ENCODE measurements at regions not wholly inside any gene's neighbourhood (a gene's known extent, or its start where the extent isn't known, plus 50 kb on each side); places are given as distances from the start of the nearest gene placed in this dataset.

- TF ChIP-seq ZBTB49 (tag by site-specific recombination; IDR thresholded peaks at IDR 0.05; ENCODE audit: low read depth): no peak
- no peak for TF ChIP-seq OSR2 (tag by site-specific recombination; IDR thresholded peaks at IDR 0.05)
- TF ChIP-seq KLF7 (tag by site-specific recombination; IDR thresholded peaks at IDR 0.05; ENCODE audit: borderline replicate concordance): no peak
- no peak for TF ChIP-seq MEIS1 (CRISPR knock-in tag; IDR thresholded peaks at IDR 0.05; ENCODE audit: borderline replicate concordance)
- TF ChIP-seq ZNF747 (tag by site-specific recombination; IDR thresholded peaks at IDR 0.05): no peak
- no peak for TF ChIP-seq MZF1 (tag by site-specific recombination; IDR thresholded peaks at IDR 0.05; ENCODE audit: borderline replicate concordance)
Observed at GRCh38 chr4:133938061-133938460, 263.5 kb downstream of the PABPC4L start (continued).

DNA sequence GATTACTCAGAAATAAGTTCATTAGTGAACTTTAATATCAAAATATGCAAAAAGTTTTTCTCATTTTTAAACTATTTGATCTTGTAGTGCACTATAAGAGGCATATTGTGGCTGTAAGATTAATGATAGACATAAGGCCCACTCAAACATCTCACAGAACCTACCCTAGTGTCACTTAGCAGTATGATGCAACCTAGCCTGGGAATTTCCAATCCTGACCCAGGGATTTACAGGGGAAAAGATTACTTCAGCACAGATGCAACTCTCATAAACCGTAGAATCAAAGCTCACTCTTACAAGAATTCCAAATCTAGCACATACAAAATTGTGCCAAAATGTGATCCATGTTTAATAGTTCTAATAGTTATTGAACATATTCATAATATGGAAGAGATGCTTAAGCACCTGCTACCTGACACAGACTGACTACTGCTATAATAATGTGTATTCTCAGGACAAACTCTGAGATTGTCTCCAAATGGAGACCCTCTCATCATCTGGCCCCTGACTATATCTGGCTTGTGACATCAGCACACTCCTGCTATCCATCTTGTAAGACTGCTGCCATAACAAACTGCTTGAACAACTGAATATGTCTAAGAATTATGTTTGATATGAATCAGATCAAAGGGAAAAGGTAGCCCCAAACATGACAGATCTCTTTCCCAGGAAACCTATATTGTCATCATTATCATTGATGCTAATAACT lies 271.9 kb downstream of the PABPC4L start:
- TF ChIP-seq, protein P1, sequence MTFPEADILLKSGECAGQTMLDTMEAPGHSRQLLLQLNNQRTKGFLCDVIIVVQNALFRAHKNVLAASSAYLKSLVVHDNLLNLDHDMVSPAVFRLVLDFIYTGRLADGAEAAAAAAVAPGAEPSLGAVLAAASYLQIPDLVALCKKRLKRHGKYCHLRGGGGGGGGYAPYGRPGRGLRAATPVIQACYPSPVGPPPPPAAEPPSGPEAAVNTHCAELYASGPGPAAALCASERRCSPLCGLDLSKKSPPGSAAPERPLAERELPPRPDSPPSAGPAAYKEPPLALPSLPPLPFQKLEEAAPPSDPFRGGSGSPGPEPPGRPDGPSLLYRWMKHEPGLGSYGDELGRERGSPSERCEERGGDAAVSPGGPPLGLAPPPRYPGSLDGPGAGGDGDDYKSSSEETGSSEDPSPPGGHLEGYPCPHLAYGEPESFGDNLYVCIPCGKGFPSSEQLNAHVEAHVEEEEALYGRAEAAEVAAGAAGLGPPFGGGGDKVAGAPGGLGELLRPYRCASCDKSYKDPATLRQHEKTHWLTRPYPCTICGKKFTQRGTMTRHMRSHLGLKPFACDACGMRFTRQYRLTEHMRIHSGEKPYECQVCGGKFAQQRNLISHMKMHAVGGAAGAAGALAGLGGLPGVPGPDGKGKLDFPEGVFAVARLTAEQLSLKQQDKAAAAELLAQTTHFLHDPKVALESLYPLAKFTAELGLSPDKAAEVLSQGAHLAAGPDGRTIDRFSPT (tag by site-specific recombination; IDR thresholded peaks at IDR 0.05): no peak
- H3K27ac ChIP-seq (ENCODE audit: extremely low read depth, low read depth, low read length): no peak overlapping the region
- H3K36me3 ChIP-seq (ENCODE audit: control insufficient read depth in 2 of 2, insufficient read depth in 1 of 2, low read length in 2 of 2): no peaks in the 10 kb centered on the region
- POLR2A ChIA-PET: no interaction called here
- CTCF ChIA-PET: no interaction called here
- H3K4me1 ChIP-seq (ENCODE audit: control insufficient read depth, insufficient read depth, low read length): no peaks in the 10 kb centered on the region
- no peaks in the 10 kb centered on the region for H3K9me3 ChIP-seq (ENCODE audit: control insufficient read depth, insufficient read depth, low read depth, low read length)
- H3K4me3 ChIP-seq (ENCODE audit: low read depth, low read length): no peak overlapping the region

DNA sequence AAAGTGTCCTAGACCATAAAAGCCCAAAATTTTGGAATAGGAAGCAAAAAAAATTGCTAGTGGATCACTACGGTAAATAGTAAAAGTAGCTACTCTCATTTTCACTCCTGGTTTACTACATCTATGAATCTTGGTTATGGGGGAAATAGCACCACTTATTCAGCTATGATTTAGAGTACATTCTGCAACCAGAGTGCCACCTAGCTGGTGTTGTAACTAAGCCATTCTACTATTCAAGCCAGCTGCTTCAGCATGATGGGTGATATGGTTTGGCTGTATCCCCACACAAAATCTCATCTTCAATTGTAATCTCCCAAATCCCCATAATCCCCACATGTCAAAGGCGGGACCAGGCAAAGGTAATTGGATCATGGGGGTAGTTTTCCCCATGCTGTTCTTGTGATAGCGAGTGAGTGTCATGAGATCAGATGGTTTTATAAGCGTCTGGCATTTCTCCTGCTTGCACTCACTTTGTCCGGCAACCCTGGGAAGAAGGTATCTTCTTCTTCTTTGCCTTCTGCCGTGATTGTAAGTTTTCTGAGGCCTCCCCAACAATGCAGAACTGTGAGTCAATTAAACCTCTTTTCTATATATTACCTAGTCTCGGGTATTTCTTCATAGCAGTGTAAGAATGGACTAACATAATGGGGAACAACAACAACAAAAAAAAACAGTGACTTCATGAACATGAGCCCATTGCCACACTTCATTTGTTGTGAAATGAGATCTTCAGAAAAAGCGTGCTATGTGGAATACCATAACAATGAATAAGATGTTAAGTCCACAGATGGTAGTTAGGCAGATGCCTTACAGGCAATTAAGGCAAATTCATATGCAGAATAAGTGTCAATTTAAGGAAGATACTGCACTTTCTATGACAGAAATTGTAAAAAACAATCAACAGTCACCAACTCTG lies 280.1 kb downstream of the PABPC4L start:
- ChIA-PET POLR2A (no interaction called here), CTCF (no interaction called here)

More for the DNA sequence above, 280.1 kb downstream of the PABPC4L start:
- no peaks in the 10 kb centered on the region for H3K4me1 ChIP-seq (ENCODE audit: control insufficient read depth, insufficient read depth, low read length)
- TF ChIP-seq ZNF629 (tag by site-specific recombination; IDR thresholded peaks at IDR 0.05): no peak
- TF ChIP-seq ZNF423 (tag by site-specific recombination; IDR thresholded peaks at IDR 0.05): no peak
- TF ChIP-seq, protein P1 (tag by site-specific recombination; IDR thresholded peaks at IDR 0.05): no peak
- TF ChIP-seq ZNF792 (tag by site-specific recombination; IDR thresholded peaks at IDR 0.05): no peak
- no peak for TF ChIP-seq ZNF621 (tag by site-specific recombination; IDR thresholded peaks at IDR 0.05)
- no peak for TF ChIP-seq ZNF292 (tag by site-specific recombination; IDR thresholded peaks at IDR 0.05; ENCODE audit: borderline replicate concordance, low read depth)
- no peak for TF ChIP-seq ZNF302 (tag by site-specific recombination; IDR thresholded peaks at IDR 0.05; ENCODE audit: low read depth)
- TF ChIP-seq ZFP37 (tag by site-specific recombination; IDR thresholded peaks at IDR 0.05): no peak
- TF ChIP-seq ZNF747 (tag by site-specific recombination; IDR thresholded peaks at IDR 0.05): no peak
- TF ChIP-seq ZNF654 (tag by site-specific recombination; IDR thresholded peaks at IDR 0.05; ENCODE audit: low read depth): no peak
- no peak for TF ChIP-seq ZNF223 (tag by site-specific recombination; IDR thresholded peaks at IDR 0.05)
- no peak for TF ChIP-seq ZNF670 (tag by site-specific recombination; IDR thresholded peaks at IDR 0.05; ENCODE audit: low read depth)
- no peak for TF ChIP-seq ZNF549 (tag by site-specific recombination; IDR thresholded peaks at IDR 0.05)
- no peak for TF ChIP-seq ZNF548 (tag by site-specific recombination; IDR thresholded peaks at IDR 0.05)
- no peaks in the 10 kb centered on the region for H3K36me3 ChIP-seq (ENCODE audit: control insufficient read depth in 2 of 2, insufficient read depth in 1 of 2, low read length in 2 of 2)
- no peaks in the 10 kb centered on the region for H3K9me3 ChIP-seq (ENCODE audit: control insufficient read depth, insufficient read depth, low read depth, low read length)
- no peak overlapping the region for H3K27ac ChIP-seq (ENCODE audit: extremely low read depth, low read depth, low read length)
- H3K4me3 ChIP-seq (ENCODE audit: low read depth, low read length): no peak overlapping the region
